ENCODE measurements at regions not wholly inside any gene's neighbourhood (a gene's known extent, or its start where the extent isn't known, plus 50 kb on each side); places are given as distances from the start of the nearest gene placed in this dataset.
A peak's percentile ranks its signal among the peaks of the same experiment; 100 is the strongest.

DNA sequence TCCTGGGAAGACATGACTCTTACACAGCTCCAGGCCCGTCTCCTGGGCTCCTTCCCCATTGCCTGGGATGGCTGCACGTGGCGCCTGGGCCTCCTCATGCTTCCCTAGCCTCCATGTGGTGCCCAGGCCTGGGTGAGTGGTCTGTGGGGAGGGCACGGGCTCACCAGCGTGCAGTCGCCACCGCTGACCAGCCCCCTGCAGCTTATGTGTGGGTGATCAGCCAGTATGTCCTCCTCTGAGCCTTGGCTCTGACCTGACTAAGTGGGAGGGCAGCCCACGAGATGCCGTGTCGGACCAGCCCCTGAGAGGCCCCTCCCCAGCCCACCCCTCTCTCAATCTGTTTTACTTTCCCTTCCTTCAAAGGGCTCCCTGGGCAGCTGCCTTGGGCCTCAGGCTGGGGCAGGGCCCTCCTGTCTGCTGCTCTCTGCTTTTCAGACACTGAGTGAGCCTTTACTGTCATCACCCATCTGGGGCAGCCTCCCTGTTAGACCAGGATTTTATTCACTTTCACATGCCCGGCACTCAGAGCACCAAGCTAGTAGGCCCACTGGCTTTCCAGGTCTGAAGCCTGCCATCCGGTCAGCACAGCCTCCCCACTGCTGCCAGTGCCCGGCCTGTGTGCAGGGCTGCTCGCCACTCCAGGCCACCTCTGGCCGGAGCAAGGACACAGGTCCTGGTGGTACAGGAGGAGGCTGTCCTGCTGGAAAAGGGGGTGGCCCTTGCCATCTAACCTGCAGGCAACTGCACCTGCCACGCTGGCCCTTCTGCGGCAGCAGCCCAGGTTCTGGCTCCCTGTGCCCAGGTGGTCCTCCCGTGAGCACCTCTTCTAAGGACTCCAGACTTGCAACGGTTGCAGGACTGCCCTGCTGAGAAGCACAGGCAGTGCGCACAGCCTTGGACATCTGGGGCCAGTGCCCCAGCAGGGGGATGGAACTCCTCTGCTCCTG, 84.9 kb upstream of the HPCAL1 start:
- Histone ChIP-seq H3K9me3 (ENCODE audit: control insufficient read depth, low read length) (no peaks in the 10 kb centered on the region), H3K4me1 (ENCODE audit: control insufficient read depth, insufficient read depth, low read length) (peaks cover 3% of the 10 kb centered on the region), H3K36me3 (ENCODE audit: control insufficient read depth, insufficient read depth, low read length, severe bottlenecking) (no peaks in the 10 kb centered on the region), H3K9ac (ENCODE audit: low read length) (no peak overlapping the region), H3K27me3 (replicated peaks; ENCODE audit: control insufficient read depth, insufficient read depth, low read length) (peaks cover 11% of the 10 kb centered on the region), H3K4me3 (ENCODE audit: low read length) (no peak overlapping the region)
- DNase-seq (ENCODE audit: low read depth), result no peak

DNA sequence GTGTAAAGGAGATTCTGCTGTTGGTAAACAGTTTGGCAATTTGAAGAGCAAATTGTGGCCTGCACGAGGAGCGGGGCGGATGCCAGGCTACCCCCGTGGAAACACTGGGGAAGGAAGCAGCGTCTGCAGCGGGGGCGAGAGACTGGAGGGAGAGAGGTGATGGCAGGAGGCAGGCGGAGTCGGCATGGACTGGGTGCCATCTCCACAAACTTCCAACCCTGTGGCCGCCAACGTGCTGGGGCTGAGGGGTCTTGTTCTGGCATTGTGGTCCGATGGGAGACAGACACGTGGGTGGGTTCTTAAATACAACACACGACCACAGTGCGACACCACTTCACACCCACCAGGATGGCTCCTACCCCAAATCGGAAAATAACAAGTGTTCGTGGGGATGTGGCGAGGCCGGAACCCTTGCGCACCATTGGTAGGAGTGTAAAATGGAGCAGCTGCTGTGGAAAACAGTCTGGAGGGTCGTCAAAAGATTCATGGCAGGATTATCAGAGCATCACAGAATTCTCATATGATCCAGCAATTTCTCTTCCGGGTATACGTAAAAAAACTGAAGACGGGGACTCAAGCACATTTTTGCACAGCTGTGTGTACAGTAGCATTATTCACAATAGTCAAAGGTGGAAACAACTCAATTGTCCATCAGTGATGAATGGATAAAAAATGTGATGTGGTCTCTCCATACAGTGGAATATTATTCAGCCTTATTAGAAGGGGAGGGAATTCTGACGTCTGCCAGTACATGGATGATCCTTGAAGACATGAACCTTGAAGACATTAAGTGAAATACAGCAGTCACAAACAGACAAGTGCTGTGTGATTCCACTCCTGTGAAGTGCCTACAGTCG, 82.4 kb upstream of the HPCAL1 start:
- no peak overlapping the region for H3K4me3 ChIP-seq (ENCODE audit: low read length)
- H3K27me3 ChIP-seq (replicated peaks; ENCODE audit: control insufficient read depth, insufficient read depth, low read length), result peaks cover 18% of the 10 kb centered on the region
- H3K36me3 ChIP-seq (ENCODE audit: control insufficient read depth, insufficient read depth, low read length, severe bottlenecking), result no peaks in the 10 kb centered on the region
- no peak for DNase-seq (ENCODE audit: low read depth)
- peaks cover 3% of the 10 kb centered on the region for H3K4me1 ChIP-seq (ENCODE audit: control insufficient read depth, insufficient read depth, low read length)
- no peaks in the 10 kb centered on the region for H3K9me3 ChIP-seq (ENCODE audit: control insufficient read depth, low read length)
- no peak overlapping the region for H3K9ac ChIP-seq (ENCODE audit: low read length)

DNA sequence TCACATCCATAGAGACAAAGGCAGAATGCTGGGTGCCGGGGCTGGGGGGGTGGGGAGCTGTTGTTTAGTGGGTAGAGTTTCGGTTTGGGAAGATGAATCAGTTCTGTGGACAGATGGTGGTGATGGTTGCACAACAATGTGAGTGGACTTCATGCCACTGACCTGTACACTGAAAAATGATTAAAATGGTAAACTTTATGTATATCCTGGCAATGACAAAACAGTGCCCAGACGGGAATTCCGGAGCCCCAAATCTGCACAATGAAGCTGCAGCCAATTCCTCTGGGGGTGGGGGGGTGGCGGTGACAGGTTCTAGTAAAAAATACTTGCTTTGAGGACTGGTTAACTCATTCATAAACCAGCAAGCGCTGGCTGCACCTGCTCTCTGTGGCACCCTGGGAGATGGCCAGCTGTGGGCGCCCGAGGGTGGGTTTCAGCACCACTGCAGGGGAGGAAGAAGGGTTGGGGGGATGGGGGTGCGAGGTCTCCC, 81.8 kb upstream of the HPCAL1 start:
- no peaks in the 10 kb centered on the region for H3K9me3 ChIP-seq (ENCODE audit: control insufficient read depth, low read length)
- peak; percentile 63 for DNase-seq (ENCODE audit: low read depth)
- H3K36me3 ChIP-seq (ENCODE audit: control insufficient read depth, insufficient read depth, low read length, severe bottlenecking), result no peaks in the 10 kb centered on the region
- peaks cover 3% of the 10 kb centered on the region for H3K4me1 ChIP-seq (ENCODE audit: control insufficient read depth, insufficient read depth, low read length)
- no peak overlapping the region for H3K4me3 ChIP-seq (ENCODE audit: low read length)
- H3K27me3 ChIP-seq (replicated peaks; ENCODE audit: control insufficient read depth, insufficient read depth, low read length), result peaks cover 25% of the 10 kb centered on the region
- no peak overlapping the region for H3K9ac ChIP-seq (ENCODE audit: low read length)

DNA sequence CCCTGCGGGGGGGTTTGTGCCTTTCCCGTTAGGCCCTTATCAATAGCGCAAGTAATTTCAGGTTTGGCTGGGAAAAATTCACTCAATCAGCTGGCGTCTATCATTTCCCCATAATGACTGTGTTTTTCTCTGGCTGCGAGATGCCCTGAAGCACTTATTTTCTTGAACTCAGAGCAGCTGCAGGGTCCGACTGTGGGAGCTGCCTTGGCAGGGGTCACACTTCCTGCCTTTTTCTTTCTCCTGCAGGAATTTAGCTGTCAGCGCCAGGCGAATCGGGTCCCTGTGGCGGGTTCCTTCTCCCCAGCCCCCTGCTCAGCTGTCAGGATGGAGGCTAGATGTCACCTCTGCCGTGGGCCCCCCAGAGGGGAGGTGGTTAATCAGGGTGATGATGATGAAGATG, 81.3 kb upstream of the HPCAL1 start:
- H3K9me3 ChIP-seq (ENCODE audit: control insufficient read depth, low read length), result no peaks in the 10 kb centered on the region
- no peak overlapping the region for H3K4me3 ChIP-seq (ENCODE audit: low read length)
- H3K4me1 ChIP-seq (ENCODE audit: control insufficient read depth, insufficient read depth, low read length), result peaks cover 3% of the 10 kb centered on the region
- no peaks in the 10 kb centered on the region for H3K36me3 ChIP-seq (ENCODE audit: control insufficient read depth, insufficient read depth, low read length, severe bottlenecking)
- no peak for DNase-seq (ENCODE audit: low read depth)
- peaks cover 25% of the 10 kb centered on the region for H3K27me3 ChIP-seq (replicated peaks; ENCODE audit: control insufficient read depth, insufficient read depth, low read length)
- H3K9ac ChIP-seq (ENCODE audit: low read length), result no peak overlapping the region

DNA sequence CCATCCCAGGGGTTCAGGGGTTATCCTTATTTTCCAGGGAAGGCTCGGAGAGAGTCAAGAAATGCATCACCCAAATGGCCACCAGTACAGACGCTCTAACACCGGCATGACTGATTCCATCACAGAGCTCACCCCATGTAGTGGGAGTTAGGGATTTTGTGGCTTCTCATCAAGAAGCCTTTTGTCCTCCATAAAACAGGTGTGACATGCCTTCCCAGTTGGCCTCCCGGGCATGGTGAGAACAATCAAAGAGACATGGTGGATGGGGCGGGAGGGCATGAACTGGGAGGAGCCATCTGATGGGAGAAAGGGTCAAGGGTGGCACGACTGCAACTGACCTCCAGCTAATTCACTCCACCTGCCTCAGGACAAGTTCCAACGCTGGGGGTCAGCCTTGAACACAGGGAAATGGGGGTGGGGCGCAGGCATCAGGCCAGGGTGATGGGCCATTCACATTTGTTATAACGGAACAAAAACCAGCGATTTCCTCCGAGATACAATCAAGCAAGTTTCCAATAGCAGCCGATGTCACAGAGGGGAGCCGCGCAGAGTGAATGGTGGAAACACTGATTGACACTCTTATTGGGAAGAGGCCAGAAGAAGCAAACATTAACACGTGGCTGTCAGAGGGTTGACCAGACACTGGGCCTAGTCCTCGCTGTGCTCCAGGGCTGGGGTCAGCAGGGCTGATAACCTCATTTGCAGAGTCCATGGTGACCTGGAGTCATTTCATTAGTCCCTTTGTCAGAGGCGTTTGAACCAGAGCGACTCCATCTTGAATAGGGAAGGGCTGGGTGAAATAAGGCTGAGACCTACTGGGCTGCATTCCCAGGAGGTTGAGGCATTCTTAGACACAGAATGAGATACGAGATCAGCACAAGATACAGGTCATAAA, 80.5 kb upstream of the HPCAL1 start:
- Histone ChIP-seq H3K4me3 (ENCODE audit: low read length) (no peak overlapping the region), H3K9me3 (ENCODE audit: control insufficient read depth, low read length) (no peaks in the 10 kb centered on the region), H3K9ac (ENCODE audit: low read length) (no peak overlapping the region), H3K36me3 (ENCODE audit: control insufficient read depth, insufficient read depth, low read length, severe bottlenecking) (no peaks in the 10 kb centered on the region), H3K27me3 (replicated peaks; ENCODE audit: control insufficient read depth, insufficient read depth, low read length) (peaks cover 30% of the 10 kb centered on the region), H3K4me1 (ENCODE audit: control insufficient read depth, insufficient read depth, low read length) (no peaks in the 10 kb centered on the region)
- DNase-seq (ENCODE audit: low read depth), result no peak

DNA sequence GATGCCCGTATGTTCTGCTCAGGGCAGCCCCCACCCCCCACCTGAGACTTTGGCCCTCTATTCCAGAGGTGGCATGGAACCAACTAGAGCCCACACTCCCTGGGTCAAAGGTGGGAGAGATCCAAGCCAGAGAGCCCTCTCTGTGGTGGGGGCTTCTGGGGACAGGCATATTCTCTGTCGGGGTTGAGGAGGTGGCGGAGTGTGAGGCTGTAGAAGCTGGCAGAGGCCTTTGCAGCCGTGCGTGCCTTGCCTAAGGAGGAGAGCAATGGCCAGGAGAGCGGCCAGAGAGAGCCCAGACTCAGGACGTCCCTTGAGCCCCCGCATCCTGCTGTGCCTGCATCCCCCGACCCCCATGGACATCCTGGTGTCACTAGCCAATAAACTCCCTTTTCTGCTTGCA, 79.2 kb upstream of the HPCAL1 start:
- Histone ChIP-seq H3K4me3 (ENCODE audit: low read length) (no peak overlapping the region), H3K9me3 (ENCODE audit: control insufficient read depth, low read length) (no peaks in the 10 kb centered on the region), H3K9ac (ENCODE audit: low read length) (no peak overlapping the region), H3K27me3 (replicated peaks; ENCODE audit: control insufficient read depth, insufficient read depth, low read length) (peaks cover 39% of the 10 kb centered on the region), H3K4me1 (ENCODE audit: control insufficient read depth, insufficient read depth, low read length) (no peaks in the 10 kb centered on the region), H3K36me3 (ENCODE audit: control insufficient read depth, insufficient read depth, low read length, severe bottlenecking) (no peaks in the 10 kb centered on the region)
- no peak for DNase-seq (ENCODE audit: low read depth)

DNA sequence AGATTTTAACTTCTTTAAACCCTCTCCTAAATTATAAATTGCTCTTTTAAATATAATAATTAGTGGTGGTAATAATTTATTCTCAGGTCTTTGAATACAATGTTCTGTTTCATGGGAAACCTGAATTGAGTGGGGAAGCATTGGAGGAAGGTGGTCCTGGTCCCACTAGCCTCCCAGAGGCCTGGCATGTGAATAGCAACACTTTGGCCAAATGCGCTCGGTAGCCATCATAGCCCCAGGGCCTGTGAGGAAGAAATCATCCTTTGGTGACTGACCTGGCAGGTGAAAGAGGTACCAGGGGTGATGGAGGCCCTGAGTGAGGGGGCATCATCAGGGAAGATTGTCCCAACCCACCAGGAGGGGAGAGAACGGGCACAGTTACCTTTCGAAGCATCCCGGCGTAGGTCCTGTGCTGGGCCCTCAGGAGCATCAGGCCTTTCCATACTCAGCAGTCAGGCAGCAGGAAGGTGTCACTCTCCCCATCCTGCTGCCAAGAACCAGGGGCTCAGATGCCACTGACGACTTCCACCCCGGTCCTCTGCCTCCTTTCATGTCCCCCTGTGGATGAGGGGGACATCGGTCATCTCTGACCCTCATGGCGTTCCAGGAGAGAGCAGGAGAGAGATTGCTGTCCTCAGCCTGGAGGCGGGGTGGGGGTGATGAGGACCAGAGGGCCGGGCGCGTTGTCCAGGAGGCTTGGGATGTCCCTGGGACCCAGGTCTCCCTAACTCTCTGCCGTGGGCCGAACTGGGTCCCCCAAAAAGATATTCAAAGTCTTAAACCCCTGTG, 78.6 kb upstream of the HPCAL1 start:
- Histone ChIP-seq H3K9me3 (ENCODE audit: control insufficient read depth, low read length) (no peaks in the 10 kb centered on the region), H3K4me3 (ENCODE audit: low read length) (no peak overlapping the region), H3K36me3 (ENCODE audit: control insufficient read depth, insufficient read depth, low read length, severe bottlenecking) (no peaks in the 10 kb centered on the region), H3K4me1 (ENCODE audit: control insufficient read depth, insufficient read depth, low read length) (no peaks in the 10 kb centered on the region), H3K27me3 (replicated peaks; ENCODE audit: control insufficient read depth, insufficient read depth, low read length) (peaks cover 44% of the 10 kb centered on the region), H3K9ac (ENCODE audit: low read length) (no peak overlapping the region)
- no peak for DNase-seq (ENCODE audit: low read depth)

DNA sequence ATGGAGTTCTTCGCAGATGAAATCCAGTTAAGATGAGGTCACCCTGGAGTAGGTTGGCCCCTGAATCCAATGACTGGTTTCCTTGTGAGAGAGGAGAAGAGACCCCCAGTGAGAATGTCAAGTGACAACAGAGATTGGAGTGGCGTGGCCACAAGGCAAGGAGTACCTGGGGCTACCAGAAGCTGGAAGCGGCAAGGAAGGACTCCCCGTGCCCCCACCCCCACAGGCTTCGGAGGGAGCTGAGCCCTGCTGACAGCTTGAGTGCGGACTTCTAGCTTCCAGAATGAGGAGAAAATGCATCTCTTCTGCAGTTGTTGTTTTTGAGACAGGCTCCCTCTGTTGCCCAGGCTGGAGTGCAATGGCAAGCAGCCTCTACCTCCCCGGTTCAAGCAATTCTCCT, 78.0 kb upstream of the HPCAL1 start:
- DNase-seq (ENCODE audit: low read depth), result no peak
- no peak overlapping the region for H3K4me3 ChIP-seq (ENCODE audit: low read length)
- H3K36me3 ChIP-seq (ENCODE audit: control insufficient read depth, insufficient read depth, low read length, severe bottlenecking), result no peaks in the 10 kb centered on the region
- H3K27me3 ChIP-seq (replicated peaks; ENCODE audit: control insufficient read depth, insufficient read depth, low read length), result peaks cover 42% of the 10 kb centered on the region
- no peaks in the 10 kb centered on the region for H3K4me1 ChIP-seq (ENCODE audit: control insufficient read depth, insufficient read depth, low read length)
- no peak overlapping the region for H3K9ac ChIP-seq (ENCODE audit: low read length)
- no peaks in the 10 kb centered on the region for H3K9me3 ChIP-seq (ENCODE audit: control insufficient read depth, low read length)

DNA sequence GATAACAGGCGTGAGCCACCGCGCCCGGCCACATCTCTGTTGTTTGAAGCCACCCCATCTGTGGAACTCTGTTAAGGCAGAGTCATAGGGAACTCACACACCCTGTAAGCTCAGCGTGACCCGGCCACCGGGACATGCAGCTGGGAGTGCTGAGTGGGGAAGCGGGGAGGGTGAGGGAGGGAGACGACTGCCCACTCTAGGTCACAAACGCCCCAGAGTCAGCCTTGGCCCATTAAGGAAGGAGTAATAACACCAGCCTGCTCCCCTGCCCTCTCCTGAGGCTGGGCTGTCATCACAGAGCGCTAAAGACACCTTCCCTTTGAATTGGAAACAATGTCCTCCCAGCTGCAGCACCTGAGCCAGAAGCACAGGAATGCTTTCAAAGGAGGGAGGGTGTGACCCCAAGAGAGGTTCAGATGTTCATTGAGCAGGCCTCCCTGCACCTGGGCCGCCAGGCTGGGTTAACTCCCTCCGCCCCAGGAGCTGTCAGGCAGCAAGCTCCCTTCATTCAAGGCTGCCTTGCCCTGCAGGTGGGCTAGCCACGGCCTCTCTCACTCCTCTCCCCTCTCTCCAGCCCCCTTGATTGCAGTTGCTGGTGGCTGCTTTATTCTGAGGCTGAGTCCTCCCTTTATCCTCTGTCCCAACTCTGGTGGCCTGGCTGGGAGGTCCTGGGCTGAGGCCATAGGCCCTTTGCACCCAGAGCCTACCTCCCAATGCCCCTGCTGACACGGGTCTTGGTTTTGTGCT, 77.2 kb upstream of the HPCAL1 start:
- H3K9me3 ChIP-seq (ENCODE audit: control insufficient read depth, low read length), result no peaks in the 10 kb centered on the region
- H3K36me3 ChIP-seq (ENCODE audit: control insufficient read depth, insufficient read depth, low read length, severe bottlenecking), result no peaks in the 10 kb centered on the region
- no peak overlapping the region for H3K4me3 ChIP-seq (ENCODE audit: low read length)
- H3K9ac ChIP-seq (ENCODE audit: low read length), result no peak overlapping the region
- no peaks in the 10 kb centered on the region for H3K4me1 ChIP-seq (ENCODE audit: control insufficient read depth, insufficient read depth, low read length)
- peaks cover 42% of the 10 kb centered on the region for H3K27me3 ChIP-seq (replicated peaks; ENCODE audit: control insufficient read depth, insufficient read depth, low read length)
- DNase-seq (ENCODE audit: low read depth), result no peak

Data from adipocyte (in vitro differentiated cells).